GM12878 (cell line): ENCODE measurements at regions not wholly inside any gene's neighbourhood (a gene's known extent, or its start where the extent isn't known, plus 50 kb on each side); places are given as distances from the start of the nearest gene placed in this dataset.

Experiments
- ATAC-seq: fragments of 200-7000 bp; cut with Tn5 transposase; 3 replicates; pipeline ENCODE4 v1.9.1; 2020; ENCODE audit warnings: mild to moderate bottlenecking, moderate library complexity
- BruUV-seq: library from RNA; stranded (reverse); fragments of 400-500 nt; replicated peaks from 2 replicates; lab custom pipeline; 2021; lab: Mats Ljungman, UMichigan
- CTCF ChIA-PET: fragments of 300-600 bp; sonication (Branson Sonifier 250); formaldehyde crosslinking; extraction: SDS; loops from one replicate; lab custom pipeline; 2021; ENCODE audit warnings: inconsistent platforms; lab: Yijun Ruan, JAX
- POLR2A ChIA-PET: fragments of 350-600 bp; formaldehyde crosslinking; extraction: SDS; loops from one replicate; lab custom pipeline; 2021; ENCODE audit warnings: inconsistent platforms; lab: Charles Lee
- RAD21 ChIA-PET: fragments of 300-600 bp; sonication (Branson Sonifier 250); formaldehyde crosslinking; loops from one replicate; lab custom pipeline; 2023; ENCODE audit warnings: antibody characterized with exemption; ENCODE audit not compliant: unreplicated experiment; lab: Charles Lee
- SMC1A ChIA-PET: fragments of 300-600 bp; sonication (Branson Sonifier 250); formaldehyde crosslinking; loops from one replicate; lab custom pipeline; 2023; ENCODE audit not compliant: unreplicated experiment, uncharacterized antibody; lab: Charles Lee
- DNase-seq: peaks from one replicate; pipeline ENCODE4 v3.0.0-alpha.2; 2011; ENCODE audit warnings: low read depth, low spot score
- FAIRE-seq: peaks from 3 replicates; lab custom pipeline; 2011; peaks lifted over from hg19 to GRCh38; lab: Jason Lieb, UNC
- H2AFZ ChIP-seq: 2 replicates; pipeline ENCODE4 v1.6.0; 2011; ENCODE audit warnings: low read depth, low read length, control low read depth; ENCODE audit not compliant: control insufficient read depth
- H3K27ac ChIP-seq: 2 replicates; pipeline ENCODE4 v1.5.1; 2011; ENCODE audit warnings: control low read depth; ENCODE audit not compliant: control insufficient read depth, insufficient read depth
- H3K27me3 ChIP-seq, 2 experiments: replicated peaks in 1 of 2; 2 replicates each; pipeline versions ENCODE4 v1.6.0 to v1.6.1; 2011; ENCODE audit warnings: low read length in 1 of 2; ENCODE audit not compliant: control insufficient read depth in 2 of 2, insufficient read depth in 2 of 2
- H3K36me3 ChIP-seq, 2 experiments: 2 replicates each; pipeline ENCODE4 v1.5.1; 2011; ENCODE audit warnings: low read length in 1 of 2; ENCODE audit not compliant: control insufficient read depth in 2 of 2, insufficient read depth in 2 of 2
- H3K4me1 ChIP-seq: 2 replicates; pipeline ENCODE4 v1.6.1; 2011; ENCODE audit warnings: mild to moderate bottlenecking, low read length, moderate library complexity, mixed read lengths; ENCODE audit not compliant: control insufficient read depth, insufficient read depth
- H3K4me2 ChIP-seq: 2 replicates; pipeline ENCODE4 v1.6.0; 2011; ENCODE audit warnings: control low read depth; ENCODE audit not compliant: control insufficient read depth, insufficient read depth
- H3K4me3 ChIP-seq: fragments of 200-600 bp; sonication (generic); 2 replicates; pipeline ENCODE4 v1.5.1; 2016
- H3K79me2 ChIP-seq: 2 replicates; pipeline ENCODE4 v1.6.0; 2011; ENCODE audit warnings: low read length; ENCODE audit not compliant: control insufficient read depth, insufficient read depth
- H3K9ac ChIP-seq: 2 replicates; pipeline ENCODE4 v1.8.0; 2011; ENCODE audit warnings: low read length, control low read depth, mixed read lengths; ENCODE audit not compliant: control insufficient read depth, insufficient read depth
- H3K9me3 ChIP-seq: replicated peaks from 3 replicates; pipeline ENCODE4 v1.5.1; 2011; ENCODE audit warnings: mild to moderate bottlenecking, low read length; ENCODE audit not compliant: control insufficient read depth, insufficient read depth
- H4K20me1 ChIP-seq: 2 replicates; pipeline ENCODE4 v1.6.0; 2011; ENCODE audit not compliant: control insufficient read depth, insufficient read depth
- BACH1 ChIP-seq: fragments of 450-650 bp; IDR thresholded peaks from 2 replicates; pipeline ENCODE4 v1.6.1; 2017; ENCODE audit warnings: mild to moderate bottlenecking, borderline replicate concordance
- CBX3 ChIP-seq: fragments of 200-600 bp; sonication (generic); IDR thresholded peaks from 2 replicates; pipeline ENCODE4 v1.6.1; 2016; ENCODE audit warnings: low read depth, borderline replicate concordance
- CBX5 ChIP-seq: sonication (generic); IDR thresholded peaks from 2 replicates; pipeline ENCODE4 v1.6.1; 2016; ENCODE audit warnings: low read depth, moderate library complexity, mild to moderate bottlenecking, inconsistent platforms
- CHD1 ChIP-seq: IDR thresholded peaks from 2 replicates; pipeline ENCODE4 v1.6.1; 2012; ENCODE audit warnings: low read depth, low read length, improper control_type of control experiment
- CHD4 ChIP-seq: fragments of 200-600 bp; sonication (generic); IDR thresholded peaks from 2 replicates; pipeline ENCODE4 v1.6.1; 2016; ENCODE audit warnings: mild to moderate bottlenecking
- EGR1 ChIP-seq, 2 experiments: IDR thresholded peaks; 1 replicate in 1 of 2; 2 replicates in 1 of 2; pipeline ENCODE4 v1.6.1; 2011 to 2012; ENCODE audit warnings: low read depth in 2 of 2, low read length in 2 of 2, borderline replicate concordance in 1 of 2, mild to moderate bottlenecking in 1 of 2, moderate library complexity in 1 of 2
- EP300 ChIP-seq, 2 experiments: fragments of 150-350 bp in 1 of 2; IDR thresholded peaks; 2 replicates each; pipeline ENCODE4 v1.6.1; 2011 to 2012; ENCODE audit warnings: low read depth in 2 of 2, low read length in 2 of 2, borderline replicate concordance in 1 of 2, improper control_type of control experiment in 1 of 2, inconsistent platforms in 1 of 2; ENCODE audit not compliant: control insufficient read depth in 1 of 2
- FOS ChIP-seq: IDR thresholded peaks from 3 replicates; pipeline ENCODE4 v1.6.1; 2011; ENCODE audit warnings: borderline replicate concordance; ENCODE audit not compliant: insufficient read length; ENCODE audit errors: extremely low read depth
- IRF3 ChIP-seq: fragments of 450-650 bp; IDR thresholded peaks from 2 replicates; pipeline ENCODE4 v1.6.1; 2014; ENCODE audit warnings: mild to moderate bottlenecking
- NR2C1 ChIP-seq: fragments of 450-650 bp; IDR thresholded peaks from 2 replicates; pipeline ENCODE4 v1.6.1; 2017; ENCODE audit warnings: antibody characterized with exemption, mild to moderate bottlenecking, moderate library complexity
- NRF1 ChIP-seq: conservative IDR thresholded peaks from 2 replicates; pipeline ENCODE4 v1.6.1; 2011; ENCODE audit warnings: mild to moderate bottlenecking, low read depth, low read length, improper control_type of control experiment
- RAD51 ChIP-seq: fragments of 450-650 bp; IDR thresholded peaks from 2 replicates; pipeline ENCODE4 v1.6.1; 2016; ENCODE audit warnings: moderate library complexity, mild to moderate bottlenecking, inconsistent platforms
- SIX5 ChIP-seq: IDR thresholded peaks from 2 replicates; pipeline ENCODE4 v1.6.1; 2011; ENCODE audit warnings: mild to moderate bottlenecking, low read depth, low read length, moderate library complexity; ENCODE audit not compliant: severe bottlenecking
- in situ Hi-C: fragments of 300-500 bp; cut with MboI; formaldehyde crosslinking; loops from 9 replicates; pipeline ENCODE4 v1.14.3; 2018; ENCODE audit warnings: mixed read lengths
- intact Hi-C: fragments of 100-400 bp; cut with micrococcal nuclease; formaldehyde crosslinking; loops from one replicate; pipeline ENCODE4 v1.14.2; 2022; ENCODE audit not compliant: unreplicated experiment
- TF ChIP-seq, protein P1 (sequence below): fragments of 450-650 bp; IDR thresholded peaks from 2 replicates; pipeline ENCODE4 v1.6.1; 2016; ENCODE audit warnings: mild to moderate bottlenecking, moderate library complexity, borderline replicate concordance
- TF ChIP-seq, protein P2 (sequence below): fragments of 450-650 bp; IDR thresholded peaks from 2 replicates; pipeline ENCODE4 v1.6.1; 2018; ENCODE audit warnings: mild to moderate bottlenecking, low read depth, moderate library complexity; ENCODE audit not compliant: partially characterized antibody

- TF ChIP-seq RAD51 = no peak
- no peak for TF ChIP-seq CBX3
- no peak for TF ChIP-seq IRF3
- TF ChIP-seq EGR1 (IDR thresholded peaks at IDR 0.05; ENCODE audit: borderline replicate concordance in 1 of 2, low read depth in 2 of 2, low read length in 2 of 2) = no peak
- TF ChIP-seq EP300 (IDR thresholded peaks at IDR 0.05; ENCODE audit: borderline replicate concordance in 1 of 2, control insufficient read depth in 1 of 2, low read depth in 2 of 2, low read length in 2 of 2) = no peak
- TF ChIP-seq SIX5 = no peak
- TF ChIP-seq, protein P1, sequence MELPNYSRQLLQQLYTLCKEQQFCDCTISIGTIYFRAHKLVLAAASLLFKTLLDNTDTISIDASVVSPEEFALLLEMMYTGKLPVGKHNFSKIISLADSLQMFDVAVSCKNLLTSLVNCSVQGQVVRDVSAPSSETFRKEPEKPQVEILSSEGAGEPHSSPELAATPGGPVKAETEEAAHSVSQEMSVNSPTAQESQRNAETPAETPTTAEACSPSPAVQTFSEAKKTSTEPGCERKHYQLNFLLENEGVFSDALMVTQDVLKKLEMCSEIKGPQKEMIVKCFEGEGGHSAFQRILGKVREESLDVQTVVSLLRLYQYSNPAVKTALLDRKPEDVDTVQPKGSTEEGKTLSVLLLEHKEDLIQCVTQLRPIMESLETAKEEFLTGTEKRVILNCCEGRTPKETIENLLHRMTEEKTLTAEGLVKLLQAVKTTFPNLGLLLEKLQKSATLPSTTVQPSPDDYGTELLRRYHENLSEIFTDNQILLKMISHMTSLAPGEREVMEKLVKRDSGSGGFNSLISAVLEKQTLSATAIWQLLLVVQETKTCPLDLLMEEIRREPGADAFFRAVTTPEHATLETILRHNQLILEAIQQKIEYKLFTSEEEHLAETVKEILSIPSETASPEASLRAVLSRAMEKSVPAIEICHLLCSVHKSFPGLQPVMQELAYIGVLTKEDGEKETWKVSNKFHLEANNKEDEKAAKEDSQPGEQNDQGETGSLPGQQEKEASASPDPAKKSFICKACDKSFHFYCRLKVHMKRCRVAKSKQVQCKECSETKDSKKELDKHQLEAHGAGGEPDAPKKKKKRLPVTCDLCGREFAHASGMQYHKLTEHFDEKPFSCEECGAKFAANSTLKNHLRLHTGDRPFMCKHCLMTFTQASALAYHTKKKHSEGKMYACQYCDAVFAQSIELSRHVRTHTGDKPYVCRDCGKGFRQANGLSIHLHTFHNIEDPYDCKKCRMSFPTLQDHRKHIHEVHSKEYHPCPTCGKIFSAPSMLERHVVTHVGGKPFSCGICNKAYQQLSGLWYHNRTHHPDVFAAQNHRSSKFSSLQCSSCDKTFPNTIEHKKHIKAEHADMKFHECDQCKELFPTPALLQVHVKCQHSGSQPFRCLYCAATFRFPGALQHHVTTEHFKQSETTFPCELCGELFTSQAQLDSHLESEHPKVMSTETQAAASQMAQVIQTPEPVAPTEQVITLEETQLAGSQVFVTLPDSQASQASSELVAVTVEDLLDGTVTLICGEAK = no peak
- TF ChIP-seq, all 136 proteins: peak for 0
Observed at GRCh38 chr9:119652931-119653330, 283.7 kb upstream of the BRINP1 start (continued).

GRCh38 chr9:119649205-119649604, 280.0 kb upstream of the BRINP1 start:
- no peak overlapping the region for H3K4me2 ChIP-seq
- ChIA-PET POLR2A (no interaction called here), CTCF (interaction anchor here (0.9 to 1.0 kb wide), 2 partner anchors 11 to 14 kb away, joined by 3 to 4 read pairs; no protein-coding TSS in a partner anchor), RAD21 (no interaction called here), SMC1A (no interaction called here)
- in situ Hi-C loops = no loop called here
- no peak overlapping the region for H3K9ac ChIP-seq
- H3K27me3 ChIP-seq = no peaks in the 10 kb centered on the region
- DNase-seq (no peak), FAIRE-seq (no peak), ATAC-seq (no peak)
- no peak overlapping the region for H3K27ac ChIP-seq
- H2AFZ ChIP-seq = no peak overlapping the region
- H4K20me1 ChIP-seq = no peaks in the 10 kb centered on the region
- H3K9me3 ChIP-seq = no peaks in the 10 kb centered on the region
- no peak for TF ChIP-seq FOS
- TF ChIP-seq, protein P2, sequence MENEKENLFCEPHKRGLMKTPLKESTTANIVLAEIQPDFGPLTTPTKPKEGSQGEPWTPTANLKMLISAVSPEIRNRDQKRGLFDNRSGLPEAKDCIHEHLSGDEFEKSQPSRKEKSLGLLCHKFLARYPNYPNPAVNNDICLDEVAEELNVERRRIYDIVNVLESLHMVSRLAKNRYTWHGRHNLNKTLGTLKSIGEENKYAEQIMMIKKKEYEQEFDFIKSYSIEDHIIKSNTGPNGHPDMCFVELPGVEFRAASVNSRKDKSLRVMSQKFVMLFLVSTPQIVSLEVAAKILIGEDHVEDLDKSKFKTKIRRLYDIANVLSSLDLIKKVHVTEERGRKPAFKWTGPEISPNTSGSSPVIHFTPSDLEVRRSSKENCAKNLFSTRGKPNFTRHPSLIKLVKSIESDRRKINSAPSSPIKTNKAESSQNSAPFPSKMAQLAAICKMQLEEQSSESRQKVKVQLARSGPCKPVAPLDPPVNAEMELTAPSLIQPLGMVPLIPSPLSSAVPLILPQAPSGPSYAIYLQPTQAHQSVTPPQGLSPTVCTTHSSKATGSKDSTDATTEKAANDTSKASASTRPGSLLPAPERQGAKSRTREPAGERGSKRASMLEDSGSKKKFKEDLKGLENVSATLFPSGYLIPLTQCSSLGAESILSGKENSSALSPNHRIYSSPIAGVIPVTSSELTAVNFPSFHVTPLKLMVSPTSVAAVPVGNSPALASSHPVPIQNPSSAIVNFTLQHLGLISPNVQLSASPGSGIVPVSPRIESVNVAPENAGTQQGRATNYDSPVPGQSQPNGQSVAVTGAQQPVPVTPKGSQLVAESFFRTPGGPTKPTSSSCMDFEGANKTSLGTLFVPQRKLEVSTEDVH = no peak
- TF ChIP-seq BACH1 = no peak
- TF ChIP-seq NR2C1 = no peak
- TF ChIP-seq CBX5 = no peak
- TF ChIP-seq CHD1 = no peak
- no peak for TF ChIP-seq NRF1
- TF ChIP-seq CHD4 = no peak
- TF ChIP-seq IRF3 = no peak
- intact Hi-C loops = no loop called here
- no peaks in the 10 kb centered on the region for H3K79me2 ChIP-seq
- no peak overlapping the region for H3K4me3 ChIP-seq
- H3K36me3 ChIP-seq = no peaks in the 10 kb centered on the region
- BruUV-seq = no TSS peak
- no peaks in the 10 kb centered on the region for H3K4me1 ChIP-seq
